GM12891 (cell line): ENCODE measurements at regions not wholly inside any gene's neighbourhood (a gene's known extent, or its start where the extent isn't known, plus 50 kb on each side); places are given as distances from the start of the nearest gene placed in this dataset.

ENCODE experiments used
- PAX5 ChIP-seq: IDR thresholded peaks from 2 replicates; pipeline ENCODE4 v1.6.1; 2011; ENCODE audit warnings: low read length, moderate library complexity, mild to moderate bottlenecking; ENCODE audit not compliant: insufficient read depth, severe bottlenecking
- POLR2A ChIP-seq: IDR thresholded peaks from 2 replicates; pipeline ENCODE4 v1.6.1; 2011; ENCODE audit warnings: low read depth, low read length, control low read depth
- POLR2AphosphoS5 ChIP-seq: IDR thresholded peaks from 2 replicates; pipeline ENCODE4 v1.6.1; 2011; ENCODE audit warnings: low read depth, low read length, control low read depth
- POU2F2 ChIP-seq: IDR thresholded peaks from 2 replicates; pipeline ENCODE4 v1.6.1; 2011; ENCODE audit warnings: low read depth, mild to moderate bottlenecking, control low read depth, low read length, moderate library complexity
- SPI1 ChIP-seq: IDR thresholded peaks from 2 replicates; pipeline ENCODE4 v1.6.1; 2011; ENCODE audit warnings: low read depth, low read length, control low read depth
- TAF1 ChIP-seq: IDR thresholded peaks from 2 replicates; pipeline ENCODE4 v1.6.1; 2011; ENCODE audit warnings: low read depth, low read length, control low read depth

GRCh38 chr3:95265129-95265528 is 1202.3 kb downstream of the NSUN3 start:
- no peak for TF ChIP-seq POLR2AphosphoS5
- no peak for TF ChIP-seq POLR2A
- TF ChIP-seq TAF1 = no peak
- TF ChIP-seq SPI1 = no peak
- no peak for TF ChIP-seq PAX5
- TF ChIP-seq POU2F2 = no peak
